HS-27A (cell line): ENCODE measurements at regions not wholly inside any gene's neighbourhood (a gene's known extent, or its start where the extent isn't known, plus 50 kb on each side); places are given as distances from the start of the nearest gene placed in this dataset.
"Not testable (repeated sequence)": the region's sequence is repeated elsewhere in the genome, so short reads cannot be mapped to it uniquely, and the experiment has no call there.

ENCODE experiments used
- DNase-seq: peaks from one replicate; pipeline ENCODE4 v3.0.0-alpha.2; 2012; ENCODE audit warnings: low read depth, missing footprints

DNA sequence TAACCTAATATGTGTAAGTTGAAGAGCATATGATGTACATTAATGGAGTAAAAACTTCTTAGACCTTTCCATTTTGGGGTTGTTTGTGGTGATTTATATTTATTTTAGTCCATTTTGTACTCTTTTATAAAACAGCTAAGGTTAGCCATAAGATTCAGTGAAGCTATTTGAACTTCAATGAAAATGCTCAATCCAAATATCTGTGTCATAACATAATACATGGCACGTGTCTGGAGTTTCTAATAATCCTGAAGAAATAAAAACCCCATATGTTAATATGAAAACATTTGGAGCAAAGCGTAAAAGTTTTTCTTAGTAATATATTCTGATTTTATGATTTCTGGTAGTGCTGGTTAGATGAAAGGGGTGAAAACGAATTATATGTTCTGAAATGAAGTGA lies 1729.7 kb downstream of the PCDH9 start:
- no peak for DNase-seq

DNA sequence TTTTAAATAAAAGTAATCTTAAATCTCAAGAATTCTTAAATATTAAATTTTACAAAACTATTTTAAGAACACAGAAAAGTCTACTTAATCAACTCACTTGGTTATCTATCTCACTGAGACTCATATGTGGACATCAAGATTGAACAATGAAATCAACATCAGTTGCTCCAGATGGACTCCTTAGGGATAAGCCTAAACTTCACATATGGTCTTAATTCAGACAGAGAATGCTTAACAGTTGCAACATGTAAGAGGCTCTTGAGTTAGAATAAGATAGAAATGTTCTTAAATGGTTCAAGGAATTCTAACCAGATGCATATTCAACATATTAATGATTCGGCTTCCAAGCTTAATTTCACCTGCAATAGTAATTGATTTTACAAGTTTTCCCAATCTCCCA lies 1730.9 kb downstream of the PCDH9 start:
- no peak for DNase-seq

DNA sequence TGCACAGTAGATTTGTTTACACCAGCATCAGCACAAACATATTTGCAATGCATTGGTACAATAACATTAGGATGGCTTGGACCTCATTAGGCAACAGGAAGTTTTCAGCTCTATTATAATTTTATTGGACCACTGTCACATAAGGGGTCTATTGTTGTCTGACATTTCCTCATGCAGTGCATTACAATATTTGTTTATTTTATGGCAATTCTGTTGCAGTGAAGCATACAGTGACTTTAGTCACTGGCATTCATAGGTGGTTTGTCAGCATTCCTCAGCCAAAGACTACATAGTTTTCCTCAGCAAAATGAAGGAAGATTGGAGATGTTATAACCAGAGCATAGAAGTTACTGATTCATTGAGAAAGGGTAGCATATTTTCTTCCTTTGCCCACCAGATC lies 1732.9 kb downstream of the PCDH9 start:
- peak; percentile 39 for DNase-seq

- not testable (repeated sequence) for DNase-seq
Observed at GRCh38 chr13:65490725-65491124, 1739.4 kb downstream of the PCDH9 start.

DNA sequence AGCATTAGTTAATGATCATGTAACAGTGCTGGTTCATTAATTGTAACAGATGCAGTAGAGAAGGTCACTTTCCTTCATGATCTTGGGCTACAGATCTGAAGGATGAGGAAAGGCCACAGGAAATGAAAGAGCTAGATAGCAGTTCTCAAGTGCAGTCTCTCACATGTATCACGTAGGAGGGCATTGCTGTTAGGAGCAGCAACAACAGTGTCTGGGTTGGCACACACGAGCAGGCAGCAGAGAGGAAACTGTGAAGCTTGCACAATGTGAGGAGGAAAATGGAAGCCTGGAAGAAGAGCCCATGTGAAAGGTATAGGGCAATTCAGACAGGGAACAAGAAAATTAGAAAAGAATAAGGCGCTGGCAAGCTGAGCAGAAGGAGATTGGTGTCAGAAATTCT lies 1741.5 kb downstream of the PCDH9 start:
- DNase-seq, result no peak

GRCh38 chr13:65479692-65480091 lies 1750.4 kb downstream of the PCDH9 start:
- no peak for DNase-seq

DNA sequence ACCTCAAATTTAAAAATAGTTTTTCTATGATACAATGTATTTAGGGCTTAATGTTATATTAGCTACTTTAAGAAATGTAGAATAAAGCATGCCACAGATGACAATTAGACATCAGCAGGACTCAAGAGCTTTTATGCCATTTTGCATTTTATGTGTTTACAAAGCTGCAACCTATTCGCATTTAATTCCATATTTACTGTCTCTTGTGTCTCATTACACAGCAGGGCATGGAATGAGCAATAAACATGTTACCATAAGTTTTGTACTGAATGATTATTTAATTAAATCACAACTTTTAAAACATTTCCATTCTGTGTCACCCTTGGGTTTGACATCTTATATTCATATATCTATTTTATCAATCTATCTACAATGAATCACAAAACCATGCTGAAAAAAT lies 1756.9 kb downstream of the PCDH9 start:
- no peak for DNase-seq

DNA sequence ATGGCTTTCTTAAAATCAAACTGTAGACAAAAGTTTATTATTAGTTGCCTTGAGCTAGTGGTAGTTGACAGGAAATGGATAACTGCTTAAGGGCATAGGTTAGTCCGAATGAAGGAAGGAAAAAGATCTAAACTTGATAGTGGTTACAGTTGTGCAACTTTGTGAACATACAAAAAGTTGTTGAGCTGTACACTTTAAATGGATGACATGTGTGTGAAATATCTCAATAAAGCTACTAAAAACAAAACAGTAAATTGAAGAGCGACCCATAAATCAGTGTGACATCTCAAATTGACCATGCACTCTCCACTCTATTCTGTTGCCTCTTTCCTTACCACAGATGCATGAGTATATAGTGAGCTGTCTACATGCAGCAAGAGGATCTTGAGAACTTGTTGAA lies 1757.8 kb downstream of the PCDH9 start:
- no peak for DNase-seq

GRCh38 chr13:65470781-65471180 lies 1759.4 kb downstream of the PCDH9 start:
- DNase-seq, result no peak

DNA sequence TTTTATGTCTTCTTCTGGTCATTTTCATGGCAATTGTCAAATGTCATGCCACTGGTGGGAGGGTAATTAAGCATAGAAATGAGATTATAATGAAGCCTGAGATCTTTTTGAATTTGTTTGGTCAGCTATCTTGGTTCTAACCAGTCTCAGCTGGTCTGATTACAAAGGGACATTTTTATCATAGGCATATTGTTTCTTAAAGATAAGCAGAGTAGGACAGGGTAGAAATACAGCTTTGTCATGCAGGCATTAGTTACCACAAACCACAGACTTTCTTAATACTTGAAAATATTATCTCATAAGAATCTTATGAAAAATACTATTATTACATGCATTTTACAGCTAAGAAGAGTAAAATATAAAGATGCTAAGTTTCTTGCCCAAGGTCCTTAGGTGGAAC lies 1761.5 kb downstream of the PCDH9 start:
- DNase-seq, result no peak

GRCh38 chr13:65461590-65461989 lies 1768.5 kb downstream of the PCDH9 start:
- no peak for DNase-seq

DNA sequence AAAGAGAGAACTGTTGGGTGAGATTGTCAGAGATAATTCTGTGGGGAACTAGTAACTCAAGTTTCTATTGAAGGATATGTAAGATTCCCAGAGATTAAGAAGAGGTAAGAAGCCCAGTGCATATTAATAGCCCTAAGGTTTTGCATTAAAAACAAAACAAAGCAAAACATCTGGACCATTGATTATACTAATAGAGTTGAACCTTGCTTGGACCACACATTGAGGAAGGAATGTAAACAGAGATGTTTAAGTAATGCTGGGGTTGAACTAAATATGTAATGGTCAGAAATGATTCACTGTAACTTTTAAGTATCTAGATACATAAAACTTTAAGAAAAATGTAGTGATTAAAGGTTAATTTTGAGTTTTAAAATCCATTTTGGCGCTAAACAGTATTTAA lies 1770.0 kb downstream of the PCDH9 start:
- DNase-seq, result no peak

DNA sequence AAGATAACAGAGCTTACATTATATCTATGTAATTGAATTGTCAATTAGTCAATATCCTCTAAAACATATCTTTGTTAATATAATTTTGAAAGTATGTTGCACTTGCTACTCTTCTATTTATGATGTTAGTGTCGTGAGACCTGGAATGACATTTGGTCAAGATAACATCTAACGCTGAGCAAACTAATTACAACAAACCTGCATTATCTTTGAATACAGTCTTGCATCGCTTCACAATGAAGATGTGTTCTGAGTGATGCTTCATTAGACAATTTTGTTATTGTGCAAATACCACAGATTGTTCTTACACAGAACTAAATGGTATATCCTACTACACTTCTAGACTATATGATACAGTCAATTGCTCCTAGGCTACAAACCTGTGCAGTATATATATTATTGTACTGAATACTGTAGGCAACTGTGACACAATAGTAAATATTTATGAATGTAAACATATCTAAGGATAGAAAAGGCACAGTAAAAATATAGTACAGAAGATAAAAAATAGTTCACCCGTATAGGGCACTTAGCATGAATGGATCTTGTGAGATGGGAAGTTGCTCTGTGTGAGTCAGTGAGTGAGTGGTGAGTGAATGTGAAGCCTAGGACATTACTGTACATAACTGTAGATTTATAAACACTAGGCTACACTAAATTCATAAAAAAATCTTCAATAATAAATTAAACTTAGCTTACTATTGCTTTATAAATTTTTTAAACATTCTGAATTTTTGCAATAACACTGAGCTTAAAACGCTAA lies 1773.8 kb downstream of the PCDH9 start:
- DNase-seq, result no peak

DNA sequence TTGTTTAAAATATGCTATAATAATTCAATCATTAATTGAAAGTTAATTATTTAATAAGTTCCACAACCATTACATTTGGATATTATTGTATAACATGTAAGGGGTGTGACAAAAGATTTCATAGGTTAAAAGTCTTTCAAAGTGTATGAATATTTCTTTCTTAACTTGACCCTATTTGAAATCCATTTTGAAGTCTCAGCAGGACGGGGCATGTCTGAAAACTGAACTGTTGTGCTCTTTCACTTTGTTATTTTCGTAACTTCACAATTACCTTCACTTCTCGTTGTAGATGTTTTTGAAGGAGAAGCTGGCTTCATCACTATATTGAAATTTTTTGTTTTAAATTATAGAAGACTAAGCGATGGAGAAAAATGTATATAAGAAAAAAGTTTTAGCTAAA lies 1775.7 kb downstream of the PCDH9 start:
- no peak for DNase-seq

DNA sequence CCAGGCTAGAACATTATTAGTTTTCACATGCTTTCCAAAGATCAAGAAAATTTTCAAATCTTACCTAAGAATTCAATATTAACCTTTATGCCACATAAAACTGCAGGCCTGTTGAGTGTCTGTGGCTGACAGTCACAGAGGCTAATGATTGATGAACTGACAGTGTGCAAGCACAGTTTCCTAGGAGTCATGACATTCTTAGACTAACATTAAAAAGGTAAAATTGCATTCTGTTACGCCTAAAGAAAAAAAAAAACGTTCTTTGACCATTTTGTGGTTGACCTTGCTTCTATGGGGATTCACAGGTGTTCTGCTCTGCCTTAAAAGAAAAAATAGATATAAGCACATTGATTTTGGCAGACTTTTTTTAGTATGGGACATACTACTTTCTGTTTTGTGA lies 1776.2 kb downstream of the PCDH9 start:
- no peak for DNase-seq

- DNase-seq, result no peak
Observed at GRCh38 chr13:65445340-65445739, 1784.8 kb downstream of the PCDH9 start.

GRCh38 chr13:65435590-65435989 lies 1794.5 kb downstream of the PCDH9 start:
- DNase-seq, result no peak

GRCh38 chr13:65417953-65418352 lies 1812.2 kb downstream of the PCDH9 start:
- DNase-seq, result no peak

DNA sequence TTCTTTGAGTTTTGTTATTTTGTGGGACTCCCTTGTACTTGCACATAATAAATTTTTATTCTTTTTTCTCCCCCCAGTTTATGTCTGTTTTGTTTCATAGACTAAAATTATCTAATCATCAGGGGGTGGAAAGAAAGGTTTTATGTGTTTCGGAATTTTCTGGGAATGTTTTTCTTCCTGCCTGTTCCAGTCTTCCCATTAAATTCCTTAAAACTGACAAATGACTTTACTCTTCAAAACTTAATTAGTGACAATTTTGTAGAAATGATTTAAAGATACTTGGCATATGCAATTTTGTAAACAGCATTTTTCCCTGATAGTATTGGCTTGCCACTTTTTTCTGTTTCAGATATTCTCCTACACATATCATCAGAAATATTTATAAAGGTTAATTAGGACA lies 1813.4 kb downstream of the PCDH9 start:
- no peak for DNase-seq

- no peak for DNase-seq
Observed at GRCh38 chr13:65414187-65414586, 1815.9 kb downstream of the PCDH9 start.

DNA sequence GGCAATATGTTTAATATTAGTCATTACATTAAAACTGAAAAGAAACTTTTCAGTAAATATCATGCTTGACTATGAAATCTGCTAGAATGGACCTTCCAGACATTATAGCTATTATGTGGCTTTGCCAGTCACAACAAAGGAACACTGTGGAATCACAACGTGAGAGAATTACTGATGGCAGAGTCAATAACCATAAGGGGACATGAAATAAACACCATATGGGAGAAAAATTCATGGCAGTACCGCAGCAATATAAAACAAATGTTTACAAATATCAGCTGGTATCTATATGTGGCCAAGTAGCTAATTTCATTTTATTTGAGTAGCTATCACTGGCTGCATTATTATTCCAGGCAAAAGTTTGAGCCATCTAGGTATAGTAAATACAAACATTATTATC lies 1818.6 kb downstream of the PCDH9 start:
- DNase-seq, result no peak

- no peak for DNase-seq
Observed at GRCh38 chr13:65410791-65411190, 1819.3 kb downstream of the PCDH9 start.

- DNase-seq, result no peak
Observed at GRCh38 chr13:65401315-65401714, 1828.8 kb downstream of the PCDH9 start.

- DNase-seq, result no peak
Observed at GRCh38 chr13:65400702-65401101, 1829.4 kb downstream of the PCDH9 start.
